ENCODE measurements at regions not wholly inside any gene's neighbourhood (a gene's known extent, or its start where the extent isn't known, plus 50 kb on each side); places are given as distances from the start of the nearest gene placed in this dataset.

DNA sequence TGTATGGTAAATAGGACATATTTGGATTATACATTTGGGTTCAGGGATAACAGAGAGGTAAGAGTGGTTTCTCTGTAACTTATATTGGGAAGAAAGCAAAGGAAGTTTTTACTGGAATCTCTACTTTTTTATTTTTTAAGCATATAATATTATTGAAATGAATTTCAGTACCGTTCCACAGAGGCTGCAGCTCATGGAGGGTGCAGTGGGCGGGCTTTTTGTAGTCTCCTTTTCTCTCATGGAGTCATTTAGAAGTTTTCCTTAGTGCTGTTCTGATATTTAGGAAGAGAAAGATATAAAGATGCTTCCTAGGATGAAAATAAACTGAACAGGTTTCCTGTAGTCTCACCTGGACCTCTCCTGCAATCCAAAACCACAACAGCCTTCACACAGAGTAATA, 1153.3 kb upstream of the TMEFF2 start:
- DNase-seq: no peak

DNA sequence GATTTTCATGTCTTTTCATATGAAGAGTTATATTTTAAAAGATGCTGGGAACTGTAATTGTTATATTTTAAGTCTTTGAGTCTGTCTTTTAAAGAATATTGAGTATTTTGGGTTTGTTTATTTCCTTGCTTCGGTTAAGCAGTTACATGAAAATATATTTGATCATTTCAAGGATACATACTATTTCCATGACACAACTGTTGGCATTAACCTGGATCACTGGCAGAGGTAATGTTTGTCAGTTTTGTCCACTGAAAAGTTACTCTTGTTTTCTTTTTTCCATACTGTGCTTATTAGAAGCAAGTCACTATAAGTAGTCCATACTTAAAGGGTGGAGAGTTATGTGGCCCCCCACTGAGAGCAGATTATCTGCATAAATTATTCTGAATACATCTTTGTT, 1142.0 kb upstream of the TMEFF2 start:
- DNase-seq: no peak

DNA sequence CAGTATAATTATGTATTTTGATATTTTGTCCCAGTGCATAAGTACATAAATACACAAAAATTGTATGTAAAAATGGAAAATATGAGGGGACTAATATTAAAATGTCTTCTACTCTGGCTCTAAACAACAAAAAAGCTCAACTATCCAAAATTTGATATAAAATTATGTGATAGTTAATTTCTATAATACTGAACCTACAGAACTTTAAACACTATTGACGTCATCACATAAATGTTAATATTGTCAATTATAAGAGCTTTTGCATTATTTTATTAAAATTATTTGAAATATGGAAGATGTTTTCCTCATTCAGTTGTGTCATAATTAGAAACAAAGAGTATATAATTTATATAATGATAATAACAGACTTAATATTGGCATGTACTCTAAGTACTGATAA, 1139.7 kb upstream of the TMEFF2 start:
- no peak for DNase-seq

DNA sequence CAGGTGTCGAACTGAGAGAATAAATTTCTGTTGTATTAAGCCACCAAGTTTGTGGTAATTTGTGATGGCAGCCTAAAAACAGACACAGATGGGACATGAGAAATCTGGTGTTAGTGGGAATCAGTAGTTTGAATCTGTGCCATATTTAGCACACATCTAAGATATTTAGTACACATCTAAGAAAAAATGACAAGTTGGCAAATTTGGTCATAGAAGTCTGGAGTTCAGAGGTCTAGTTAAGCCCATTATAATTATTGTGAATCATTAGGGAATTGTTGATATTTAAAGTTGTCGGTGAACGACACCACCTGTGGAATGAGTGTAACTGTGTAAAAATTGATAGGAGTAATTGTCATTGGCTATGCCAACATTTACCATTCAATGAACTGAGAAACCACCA, 1138.8 kb upstream of the TMEFF2 start:
- DNase-seq: no peak

DNA sequence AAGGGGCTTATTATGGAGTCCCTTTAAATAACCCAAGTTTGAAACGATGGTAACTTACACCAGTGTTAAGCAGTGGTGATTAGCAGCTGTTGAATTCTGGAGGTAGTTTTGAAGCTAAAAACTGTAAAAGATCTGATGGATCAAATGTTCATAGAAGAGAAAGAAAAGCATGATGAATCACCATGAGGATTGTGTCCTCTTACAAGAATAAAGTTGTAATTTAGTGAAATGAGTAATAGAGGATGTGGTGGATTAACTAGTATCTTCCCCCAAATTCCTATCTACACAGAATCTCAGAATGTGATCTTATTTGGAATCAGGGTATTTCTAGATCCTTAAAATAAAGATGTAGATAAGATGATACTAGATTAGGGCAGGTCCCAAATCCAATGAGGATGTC, 1138.2 kb upstream of the TMEFF2 start:
- no peak for DNase-seq

DNA sequence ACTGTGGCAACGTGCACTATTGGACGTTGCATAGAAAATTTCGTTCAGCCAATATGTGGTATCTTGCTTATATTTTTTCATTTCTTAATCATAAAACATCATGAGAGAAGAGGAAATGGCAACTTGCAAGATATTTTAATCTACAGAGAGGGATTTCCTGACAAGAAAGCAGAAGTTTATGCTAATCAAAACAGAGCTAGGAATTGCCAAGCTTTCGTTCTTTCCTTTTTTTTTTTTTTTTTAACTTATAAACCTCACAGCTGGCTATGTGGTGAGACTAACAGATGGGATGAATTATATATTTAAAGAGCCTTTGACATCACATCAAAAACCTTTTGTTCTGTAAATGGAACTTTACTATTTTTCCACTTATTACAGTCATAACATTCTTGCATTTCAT, 1136.9 kb upstream of the TMEFF2 start:
- no peak for DNase-seq

DNA sequence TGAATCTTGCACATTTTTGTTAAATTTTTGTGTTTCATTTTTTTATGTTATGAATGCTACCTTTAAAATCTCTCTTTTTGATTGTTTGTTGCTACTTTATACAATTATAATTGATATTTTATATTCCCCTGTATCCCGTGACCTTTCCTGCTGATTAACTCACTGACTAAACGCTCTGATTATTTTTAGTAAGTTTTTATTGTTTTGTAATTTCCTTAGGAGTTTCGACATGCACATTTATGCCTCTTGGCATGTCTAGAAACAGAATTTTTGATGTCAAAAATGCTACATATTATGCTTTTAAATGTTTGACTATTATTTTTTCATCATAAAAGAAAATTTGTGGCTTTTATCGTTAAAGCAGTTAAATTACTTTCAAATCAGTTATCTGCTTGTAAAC, 1131.6 kb upstream of the TMEFF2 start:
- DNase-seq: no peak

DNA sequence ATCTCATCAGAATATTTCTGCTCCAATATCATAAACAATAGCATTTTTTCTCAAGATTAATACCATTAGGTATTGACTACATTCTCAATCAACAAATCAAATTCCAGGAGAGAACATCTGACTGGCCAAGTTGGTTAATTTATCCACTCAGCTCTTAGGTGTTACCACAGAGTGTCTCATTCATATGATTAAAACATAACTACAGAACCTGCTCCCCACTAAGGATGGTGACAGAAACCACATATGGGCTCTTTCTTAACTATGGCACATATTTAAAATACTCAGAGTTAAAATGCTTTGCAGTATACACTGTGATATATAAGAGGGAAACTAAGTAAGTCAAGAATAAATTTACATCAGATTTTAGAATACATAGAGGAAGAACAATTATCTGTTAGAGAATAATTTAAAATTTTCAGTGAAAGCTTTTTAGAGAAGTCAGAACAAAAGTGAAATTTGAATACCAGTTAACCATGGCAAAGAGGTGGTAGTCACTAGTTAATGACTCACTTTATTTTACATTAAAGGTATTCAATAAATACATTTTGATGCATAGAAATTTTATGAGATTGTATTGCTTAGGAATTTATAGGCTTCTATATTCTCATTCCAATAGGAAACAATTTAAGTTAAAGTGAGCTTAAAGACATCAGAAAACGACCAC, 1120.8 kb upstream of the TMEFF2 start:
- no peak for DNase-seq

DNA sequence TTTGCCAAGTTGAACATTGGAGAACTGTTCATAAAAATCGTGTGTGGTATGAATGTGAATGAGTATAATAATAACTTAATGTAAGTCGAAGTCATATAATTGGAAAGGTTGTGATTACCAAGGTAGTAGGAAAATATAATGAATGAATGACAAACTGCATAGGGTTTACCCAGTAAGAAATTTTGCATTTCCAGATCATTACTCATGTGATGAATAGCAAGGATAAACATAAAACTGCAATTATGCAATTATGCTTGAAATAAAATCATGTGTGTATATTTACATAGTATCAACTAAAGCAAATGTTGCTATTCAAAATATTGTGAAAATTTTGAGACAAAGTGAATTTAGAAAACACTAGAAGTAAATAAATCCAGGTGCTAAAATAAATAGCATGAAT, 1108.7 kb upstream of the TMEFF2 start:
- no peak for DNase-seq

DNA sequence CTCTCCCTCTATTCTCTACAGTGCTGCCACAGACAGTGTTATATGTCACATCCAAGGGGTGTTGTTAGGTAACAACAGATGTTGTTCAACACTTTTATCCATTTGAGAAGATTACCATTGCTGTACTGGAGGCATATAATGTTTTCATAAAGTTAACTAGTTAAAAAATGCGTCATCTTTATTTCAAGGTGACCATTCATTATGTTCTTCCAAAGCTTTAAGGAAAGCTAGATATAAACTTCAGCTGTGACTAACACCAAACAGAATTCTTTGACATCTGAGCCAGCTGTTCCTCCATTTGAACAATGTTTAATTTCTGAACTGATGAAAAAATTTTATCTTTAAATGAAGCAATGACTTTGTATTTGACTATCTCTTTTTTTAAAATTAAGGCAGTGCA, 1099.6 kb upstream of the TMEFF2 start:
- DNase-seq: no peak

DNA sequence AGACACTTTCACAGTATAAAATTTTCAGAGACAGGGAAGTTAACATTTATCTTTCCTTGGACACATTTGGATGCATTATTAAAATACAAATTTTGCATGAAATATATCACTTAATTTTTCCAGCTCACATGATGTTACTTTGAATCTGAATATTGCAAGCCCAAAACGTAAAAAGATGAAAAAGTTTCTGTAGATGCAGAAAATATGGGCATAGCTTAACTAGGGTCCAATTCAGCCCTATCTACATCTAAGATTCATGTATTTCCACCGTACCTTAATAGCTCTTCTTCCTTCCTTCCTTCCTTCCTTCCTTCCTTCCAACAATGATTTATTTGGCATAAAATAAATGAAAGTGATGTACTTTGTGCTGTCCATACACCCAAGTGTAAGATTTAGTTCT, 1084.6 kb upstream of the TMEFF2 start:
- DNase-seq: no peak

DNA sequence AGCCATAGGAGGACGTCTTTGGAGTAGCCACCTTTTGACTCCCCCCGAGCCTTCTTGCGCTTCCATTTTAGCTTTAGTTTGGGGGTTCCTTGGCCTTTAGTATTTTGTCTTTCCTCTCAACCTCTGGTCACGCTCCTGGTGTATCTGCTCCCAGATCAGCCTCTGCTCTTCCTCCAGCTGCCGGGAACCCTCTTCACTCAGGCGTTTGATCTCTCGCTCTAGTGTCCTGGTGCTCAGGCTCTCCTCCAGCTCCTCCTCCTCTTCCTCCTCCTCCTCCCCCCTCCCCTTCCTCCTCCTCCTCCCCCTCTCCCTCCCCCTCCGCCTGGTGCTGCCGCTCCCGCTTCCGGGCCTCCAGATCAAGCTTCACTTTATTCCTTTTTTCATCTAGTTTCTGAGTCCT, 1082.3 kb upstream of the TMEFF2 start:
- no peak for DNase-seq

DNA sequence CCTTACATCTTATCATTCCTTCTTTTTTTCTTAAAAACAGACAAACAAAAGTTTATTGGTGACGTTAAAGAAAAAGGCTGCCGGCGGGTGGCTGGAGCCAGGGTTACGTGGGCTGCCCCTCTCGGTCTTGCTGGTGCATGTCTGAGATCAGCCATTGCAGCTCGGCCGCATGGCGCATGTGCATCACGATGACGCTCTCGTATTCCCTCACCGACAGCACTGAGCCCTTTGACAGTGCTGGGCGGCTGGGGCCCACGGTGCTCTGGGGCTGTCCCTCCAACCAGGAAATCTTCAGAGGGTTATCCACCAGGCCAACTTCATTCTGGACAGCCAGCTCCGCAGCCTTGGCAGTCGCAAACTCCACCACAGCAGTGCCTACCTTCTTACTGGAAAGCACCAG, 1081.8 kb upstream of the TMEFF2 start:
- no peak for DNase-seq

DNA sequence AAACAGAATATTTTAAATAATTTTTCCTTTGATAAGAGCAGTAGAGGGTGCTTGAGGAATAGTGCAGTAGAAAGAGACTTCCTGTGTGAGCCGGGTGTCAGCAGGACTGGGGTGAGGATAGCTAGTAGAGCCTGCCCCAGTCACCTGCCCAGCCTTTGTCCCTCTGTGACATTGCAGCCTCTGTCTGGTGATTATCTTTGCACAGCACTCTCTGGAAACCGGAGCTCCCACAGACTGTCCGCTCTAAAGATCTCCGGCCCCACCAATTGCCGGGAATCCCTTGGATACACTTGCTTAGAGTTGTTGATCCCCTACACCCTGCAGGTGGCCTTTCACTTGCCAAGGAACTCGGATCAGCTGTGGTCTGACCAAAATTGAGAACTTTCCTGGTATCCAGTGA, 1081.3 kb upstream of the TMEFF2 start:
- DNase-seq: no peak

DNA sequence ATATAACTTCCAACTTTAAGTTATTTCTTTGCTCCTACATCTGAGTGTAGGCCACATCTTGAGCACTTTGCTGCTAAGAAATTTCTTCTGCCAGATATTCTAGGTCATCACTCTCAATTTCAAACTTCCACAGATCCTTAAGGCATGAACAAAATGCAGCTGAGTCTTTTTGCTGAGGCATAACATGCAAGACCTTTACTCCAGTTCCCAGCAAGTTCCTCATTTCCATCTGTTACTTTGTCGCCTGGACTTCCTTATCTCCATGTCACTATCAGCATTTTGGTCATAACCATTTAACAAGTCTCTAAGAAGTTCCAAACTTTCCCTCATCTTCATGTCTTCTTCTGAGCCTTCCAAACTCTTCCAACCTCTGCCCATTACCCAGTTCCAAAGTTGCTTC, 1077.3 kb upstream of the TMEFF2 start:
- no peak for DNase-seq

DNA sequence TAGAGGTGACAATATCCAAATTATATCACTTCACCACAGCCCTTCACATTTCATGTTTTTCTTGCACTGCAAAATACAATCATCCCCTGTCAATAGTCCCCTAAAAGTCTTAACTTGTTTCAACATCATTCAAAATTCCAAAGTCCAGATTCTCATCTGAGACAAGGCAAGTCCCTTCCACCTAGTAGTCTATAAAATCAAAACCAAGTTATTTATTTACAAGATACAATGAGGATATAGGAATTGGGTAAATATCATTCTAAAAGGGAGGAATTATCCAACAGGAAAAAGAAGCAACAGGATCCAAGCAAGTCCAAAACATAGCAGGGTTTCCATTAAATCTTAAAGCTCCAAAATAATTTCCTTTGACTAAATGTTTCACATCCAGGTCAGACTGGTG, 1076.1 kb upstream of the TMEFF2 start:
- no peak for DNase-seq

DNA sequence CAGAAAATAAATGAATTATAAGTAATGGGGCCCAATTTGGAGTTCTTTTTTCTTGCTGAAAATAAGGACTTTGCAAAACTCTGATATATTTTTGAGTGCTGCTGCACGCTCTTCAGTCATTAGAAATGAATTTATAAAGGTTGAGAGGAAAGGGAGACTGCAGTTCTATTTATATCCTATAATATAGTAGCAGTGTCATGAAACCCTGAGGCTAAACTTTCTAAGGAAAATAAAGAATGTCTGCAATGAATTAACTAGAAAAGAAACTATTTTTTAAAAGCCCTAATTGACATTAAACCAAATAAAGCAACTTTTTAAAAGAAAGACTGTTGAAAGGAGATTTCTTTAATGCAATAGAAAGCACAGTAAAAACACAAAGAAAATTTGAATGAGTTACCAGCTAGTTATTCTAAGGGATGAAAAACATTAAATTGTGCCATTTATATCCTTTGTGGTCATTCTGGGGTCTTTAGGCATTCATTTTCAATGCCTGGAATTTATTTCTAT, 1072.8 kb upstream of the TMEFF2 start:
- no peak for DNase-seq

DNA sequence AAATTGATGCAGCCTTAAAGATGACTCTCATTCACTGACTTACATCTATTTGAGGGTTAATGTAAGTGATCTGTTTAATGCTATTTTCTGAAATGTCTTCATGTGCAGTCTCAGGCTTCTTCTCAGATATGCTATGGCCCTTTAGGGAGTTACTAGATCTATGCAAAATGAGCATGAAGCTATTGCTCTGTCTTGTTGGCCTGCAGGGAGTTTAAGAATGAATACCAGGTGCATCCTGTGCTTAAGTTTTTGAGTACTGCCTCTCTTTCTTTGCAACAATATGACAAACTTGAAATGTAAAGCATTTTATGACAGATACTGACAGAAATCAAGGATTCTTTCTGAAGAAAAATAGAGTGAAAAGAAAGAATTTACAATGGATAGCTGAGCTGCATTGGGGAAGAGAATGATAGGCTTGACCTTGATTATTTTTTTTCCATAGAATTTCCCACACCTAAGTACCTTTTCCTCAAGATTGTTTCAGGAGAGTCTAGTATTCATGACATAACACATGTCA, 1058.3 kb upstream of the TMEFF2 start:
- DNase-seq: no peak

DNA sequence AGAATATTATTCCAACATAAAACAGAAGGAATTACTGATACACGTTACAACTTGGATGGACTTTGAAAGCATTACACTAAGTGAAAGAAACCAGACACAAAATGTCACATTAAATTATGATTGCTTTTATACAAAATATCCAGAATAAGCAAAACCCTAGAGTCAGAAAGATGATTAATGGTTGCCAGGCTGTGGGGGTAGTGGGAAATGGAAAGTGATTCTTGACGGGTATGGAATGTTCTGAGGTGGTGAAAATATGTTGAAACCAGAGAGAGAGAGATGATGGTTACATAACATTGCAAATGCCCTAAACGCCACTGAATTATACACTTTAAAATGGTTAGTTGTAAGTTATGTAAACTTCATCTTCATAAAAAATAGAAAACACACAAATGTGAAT, 1057.2 kb upstream of the TMEFF2 start:
- no peak for DNase-seq

DNA sequence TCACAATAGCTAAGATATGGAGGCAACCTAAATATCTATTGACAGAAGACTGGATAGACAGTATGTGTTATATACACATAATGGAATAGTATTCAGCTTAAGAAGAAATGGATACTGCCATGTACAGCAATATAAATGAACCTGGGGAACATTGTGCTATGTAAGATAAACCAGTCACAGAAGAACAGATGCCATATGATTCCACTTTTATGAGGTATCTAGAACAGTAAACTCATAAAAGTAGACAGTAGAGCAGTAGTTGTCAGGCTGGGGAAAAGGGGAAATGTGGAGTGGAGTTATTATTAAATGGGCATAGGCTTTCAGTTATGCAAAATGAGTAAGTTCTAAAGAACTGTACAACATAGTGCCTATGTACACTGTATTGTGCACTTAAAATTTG, 1055.7 kb upstream of the TMEFF2 start:
- no peak for DNase-seq

DNA sequence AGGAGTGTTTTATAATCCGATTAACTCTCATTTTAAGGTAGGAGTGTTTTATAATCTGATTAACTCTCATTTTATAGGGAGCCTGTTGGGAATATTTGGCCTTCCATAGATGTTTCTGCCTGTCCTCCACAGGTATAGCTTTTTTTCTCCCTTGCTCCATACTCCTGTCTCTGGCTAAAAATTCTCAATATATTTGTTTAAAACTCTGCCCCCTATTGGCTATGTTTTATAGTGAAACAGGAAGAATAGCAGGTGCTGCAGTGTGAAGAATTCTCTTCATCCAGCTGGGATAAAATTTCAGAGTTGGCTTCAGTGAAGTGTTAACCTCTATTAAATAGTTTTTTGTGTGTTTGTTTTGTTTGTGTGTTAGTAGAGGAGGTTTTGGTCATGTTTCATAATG, 1046.0 kb upstream of the TMEFF2 start:
- no peak for DNase-seq

DNA sequence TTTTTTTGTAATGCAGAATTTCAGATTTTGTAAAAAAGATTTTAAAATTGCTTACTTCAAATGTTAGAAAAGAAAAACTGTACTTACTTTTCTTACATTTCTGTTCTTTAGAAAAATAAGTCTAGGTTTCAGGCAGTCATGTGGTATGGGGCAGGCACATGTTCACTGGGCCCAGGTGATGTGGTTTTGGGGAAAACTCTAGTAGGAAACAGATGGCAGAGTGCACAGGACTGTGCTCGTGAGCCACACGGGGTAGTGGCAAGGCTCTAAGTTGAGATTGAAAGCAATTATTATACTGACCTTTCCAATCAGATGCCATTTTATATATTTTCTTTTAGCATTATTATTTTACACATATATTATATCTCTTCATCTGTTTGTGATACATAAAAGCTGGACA, 1036.9 kb upstream of the TMEFF2 start:
- no peak for DNase-seq

DNA sequence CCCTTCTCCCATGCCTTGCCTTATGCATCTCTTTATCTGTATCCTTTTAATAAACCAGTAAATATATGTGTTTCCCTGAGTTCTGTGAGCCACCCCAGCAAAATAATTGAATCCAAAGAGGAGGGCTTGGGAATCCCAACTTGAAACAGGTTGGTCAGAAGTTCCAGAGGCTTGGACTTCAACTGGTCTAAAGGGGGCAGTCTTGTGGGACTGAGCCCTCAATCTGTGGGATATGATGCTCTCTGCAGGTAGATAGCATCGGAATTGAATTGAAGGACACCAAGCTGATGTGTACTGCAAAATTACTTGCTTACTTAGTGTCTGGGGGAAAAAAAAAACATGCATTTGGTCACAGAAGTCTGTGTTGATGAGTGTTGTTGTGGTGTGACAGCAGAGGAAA, 1033.5 kb upstream of the TMEFF2 start:
- no peak for DNase-seq

DNA sequence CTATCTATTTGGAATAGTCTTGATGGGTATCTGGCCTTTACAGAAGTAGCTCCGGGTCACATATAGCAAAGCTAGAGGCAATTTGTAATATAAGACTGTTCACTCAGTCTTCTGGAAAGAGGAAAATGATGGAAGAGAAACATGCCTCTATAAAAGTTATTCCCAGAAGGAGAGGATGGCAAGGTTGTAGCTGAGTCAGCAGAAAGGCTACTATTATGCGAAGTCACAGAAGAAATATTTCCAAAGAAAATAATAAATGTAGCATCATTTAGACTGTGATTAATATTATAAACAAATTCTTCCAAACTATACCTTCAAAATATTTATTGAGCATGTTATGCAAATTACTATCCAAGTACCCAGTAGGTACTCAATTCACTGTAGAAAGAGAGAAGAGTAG, 1027.7 kb upstream of the TMEFF2 start:
- no peak for DNase-seq

DNA sequence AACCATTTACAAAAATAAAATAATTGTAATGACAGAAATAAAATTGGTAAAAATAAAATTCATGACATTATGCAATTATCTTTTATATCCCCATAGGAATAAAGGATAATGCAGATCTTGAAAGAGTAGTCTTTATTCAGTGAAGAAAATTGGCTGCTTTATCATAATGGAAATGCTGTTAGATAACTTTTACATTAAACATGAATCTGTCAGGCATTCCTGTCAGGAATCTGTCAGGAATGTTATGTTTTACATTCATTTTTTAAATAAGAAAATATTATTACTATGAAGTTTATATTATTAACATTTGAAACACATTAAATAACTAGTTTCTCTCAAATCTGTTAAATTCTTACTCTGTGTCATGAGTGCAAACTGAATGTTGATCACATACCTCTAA, 1024.7 kb upstream of the TMEFF2 start:
- no peak for DNase-seq

Data from activated naive CD4-positive, alpha-beta T cell treated with Interleukin-2 at 50 U/mL for 16 hours (primary cell).